GM18520 (cell line): ENCODE measurements at regions not wholly inside any gene's neighbourhood (a gene's known extent, or its start where the extent isn't known, plus 50 kb on each side); places are given as distances from the start of the nearest gene placed in this dataset.
"Not testable (repeated sequence)": the region's sequence is repeated elsewhere in the genome, so short reads cannot be mapped to it uniquely, and the experiment has no call there.

Experiments used
- ATAC-seq: cut with Tn5 transposase; IDR thresholded peaks from one replicate; pipeline ENCODE4 v1.9.1; 2021; ENCODE audit not compliant: unreplicated experiment

DNA sequence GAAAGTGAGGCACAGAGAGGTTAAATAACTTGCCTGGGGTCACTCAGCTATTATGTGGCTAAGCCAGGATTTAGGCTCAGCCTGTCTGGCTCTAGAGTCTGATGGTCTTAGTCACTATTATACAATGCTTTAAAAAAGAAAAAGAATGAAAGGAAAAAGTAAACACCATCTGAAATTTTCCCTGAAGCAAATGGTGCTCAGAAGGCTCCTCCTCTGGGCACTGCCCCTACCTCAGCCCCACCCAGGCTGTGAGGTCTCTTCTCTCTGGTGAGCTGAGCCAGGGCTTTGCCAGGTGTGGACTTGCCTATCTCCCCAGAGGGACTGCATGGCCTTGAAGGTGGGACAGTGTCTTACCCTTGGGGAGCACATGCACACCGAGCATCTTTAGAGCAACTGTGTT lies 117.5 kb upstream of the DYRK2 start:
- no peak for ATAC-seq

DNA sequence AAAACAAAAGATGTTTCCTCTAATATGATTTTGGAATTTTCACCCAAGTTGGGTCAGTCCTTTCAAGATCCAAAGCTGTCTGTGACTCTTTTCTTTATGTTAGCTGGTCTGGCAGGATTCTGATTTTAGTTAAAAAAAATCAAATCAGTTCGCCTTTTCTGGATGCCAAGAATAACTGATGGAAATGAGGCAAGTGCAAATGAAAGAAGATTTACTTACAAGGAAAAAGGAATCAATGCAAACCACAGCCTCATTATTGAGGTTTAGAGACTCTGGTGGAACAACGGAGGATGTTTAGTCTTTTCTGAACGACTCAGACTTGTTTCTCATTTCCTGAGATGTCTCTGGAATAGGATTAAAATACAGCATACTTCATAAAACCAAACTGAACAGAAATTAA lies 117.0 kb upstream of the DYRK2 start:
- no peak for ATAC-seq

DNA sequence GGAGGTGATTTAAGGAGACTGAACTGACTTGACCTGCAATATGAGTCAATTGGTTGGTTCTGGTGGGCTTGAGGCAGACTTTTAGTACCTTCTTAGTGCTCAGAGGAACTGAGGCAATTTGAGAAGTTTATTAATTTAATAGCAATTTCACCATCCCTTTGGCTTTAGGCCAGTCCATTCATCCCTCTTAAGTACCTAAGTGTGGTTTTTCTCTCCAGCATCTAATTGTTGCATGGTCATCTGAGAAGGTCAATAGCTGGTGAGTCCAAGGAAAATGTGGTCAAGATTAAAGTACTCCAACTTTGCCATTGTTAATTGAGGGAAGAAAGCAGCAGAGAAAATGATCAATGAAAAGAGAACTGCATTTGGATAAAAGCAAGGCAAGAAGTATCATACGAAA lies 115.4 kb upstream of the DYRK2 start:
- no peak for ATAC-seq

DNA sequence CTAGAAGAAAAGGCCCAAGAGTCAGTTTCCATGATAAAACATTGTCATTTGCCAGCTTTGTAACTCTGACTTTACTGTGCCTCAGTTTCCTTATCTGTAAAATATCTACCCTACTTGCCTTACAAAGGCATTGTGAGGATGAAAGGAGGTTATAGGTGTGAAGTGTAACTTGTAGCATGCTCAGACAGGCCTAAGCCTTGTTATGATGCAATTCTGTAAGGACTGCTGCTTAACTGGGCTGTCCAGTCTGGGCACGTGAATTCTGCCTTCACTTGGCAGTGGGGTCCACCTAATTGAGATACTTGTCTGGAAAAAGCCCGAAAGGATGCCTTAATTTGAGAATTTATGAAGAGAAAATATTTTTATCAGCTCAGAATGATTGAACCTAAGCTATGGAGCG lies 114.5 kb upstream of the DYRK2 start:
- ATAC-seq, result no peak

DNA sequence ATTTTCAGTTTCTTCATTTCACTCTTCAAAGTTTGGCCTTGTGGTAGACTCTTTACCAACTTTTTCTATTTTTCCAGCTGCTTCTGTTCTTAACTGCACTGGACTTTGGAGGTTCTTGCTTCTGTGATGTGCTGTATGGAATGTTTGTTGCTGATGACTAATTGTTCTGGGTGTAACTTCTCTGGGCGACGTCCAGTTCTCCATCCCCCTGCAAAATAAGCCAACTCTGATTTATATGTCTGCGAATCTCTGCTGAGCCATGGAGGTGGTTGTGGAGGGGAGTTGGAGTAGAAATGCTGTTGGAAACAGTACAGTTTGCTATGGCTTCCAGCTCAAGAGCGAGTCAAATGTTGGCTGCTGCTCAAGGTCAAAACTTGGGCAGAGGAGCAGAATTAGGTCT lies 113.9 kb upstream of the DYRK2 start:
- no peak for ATAC-seq

DNA sequence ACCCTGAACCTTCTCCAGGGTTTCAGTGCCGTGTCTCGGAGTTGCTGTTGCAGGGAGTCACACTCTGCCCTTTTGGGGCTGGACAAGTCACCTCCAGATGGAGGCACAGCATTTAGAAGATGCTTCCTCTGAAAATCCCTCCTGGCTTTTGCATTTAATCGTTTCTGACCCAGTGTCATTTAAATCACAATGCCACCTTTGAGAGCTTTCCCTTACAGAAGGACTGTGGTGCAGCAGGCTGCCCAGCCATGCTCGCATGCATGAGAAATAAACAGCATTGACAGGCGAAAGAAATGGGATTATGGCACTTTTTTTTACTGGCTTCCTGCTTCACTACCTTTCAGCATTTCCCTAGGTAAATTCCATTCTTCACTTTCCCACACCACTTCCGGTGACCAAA lies 113.4 kb upstream of the DYRK2 start:
- ATAC-seq, result no peak

DNA sequence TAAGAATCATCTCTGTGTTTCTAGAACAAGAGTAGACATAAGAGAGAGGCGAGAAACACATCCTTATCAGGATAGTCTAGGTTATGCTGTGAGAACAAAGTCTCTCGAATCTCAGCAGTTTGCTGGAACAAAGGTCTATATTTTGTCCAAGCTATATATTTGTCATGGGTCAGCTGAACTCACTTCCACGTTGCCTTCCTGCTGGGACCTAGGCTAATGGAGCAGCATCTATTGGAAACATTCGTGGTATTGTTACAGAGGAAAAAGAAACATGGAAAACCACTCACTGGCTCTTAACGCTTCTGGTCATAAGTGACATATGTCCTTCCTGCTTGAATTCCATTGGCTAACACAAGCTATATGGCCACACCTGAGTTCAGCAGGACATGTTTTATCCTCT lies 112.6 kb upstream of the DYRK2 start:
- ATAC-seq, result no peak

DNA sequence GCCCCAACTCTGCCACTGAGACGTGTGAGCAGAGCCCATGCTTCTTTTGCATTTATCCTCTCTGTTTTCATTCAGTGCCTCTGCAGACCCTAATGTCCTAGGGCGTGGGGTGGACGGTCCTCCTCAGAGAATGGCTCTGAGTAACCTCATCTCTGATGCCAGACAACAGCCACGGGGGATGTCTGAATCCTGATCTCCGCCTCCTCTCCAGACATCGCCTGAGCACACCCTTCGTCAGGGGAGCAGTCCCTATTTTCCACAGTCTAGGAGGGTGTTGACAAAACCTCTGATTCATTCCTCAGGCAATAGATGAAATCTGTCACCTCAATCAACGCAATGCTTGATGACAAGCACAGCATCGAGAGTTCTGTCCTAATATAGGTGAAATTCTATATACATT lies 109.2 kb upstream of the DYRK2 start:
- no peak for ATAC-seq

DNA sequence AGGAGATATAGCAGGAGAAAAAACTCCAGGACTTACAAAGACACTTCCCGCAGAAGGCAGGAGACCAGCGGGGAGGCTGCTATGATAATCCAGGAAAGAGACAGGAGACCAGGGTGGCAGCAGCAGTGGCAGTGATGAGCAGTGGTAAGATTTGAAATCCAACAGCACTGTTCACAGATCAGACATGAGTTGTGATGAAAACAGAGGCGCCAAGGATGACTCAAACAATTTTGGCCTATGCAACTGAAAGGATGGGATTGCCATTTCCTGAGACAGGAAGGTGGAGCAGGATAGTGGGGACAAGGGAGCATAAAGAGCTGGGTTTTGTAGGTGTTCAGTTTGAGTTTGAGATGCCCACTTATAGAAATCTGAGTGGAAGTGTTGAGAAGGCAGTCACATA lies 108.6 kb upstream of the DYRK2 start:
- ATAC-seq, result no peak

DNA sequence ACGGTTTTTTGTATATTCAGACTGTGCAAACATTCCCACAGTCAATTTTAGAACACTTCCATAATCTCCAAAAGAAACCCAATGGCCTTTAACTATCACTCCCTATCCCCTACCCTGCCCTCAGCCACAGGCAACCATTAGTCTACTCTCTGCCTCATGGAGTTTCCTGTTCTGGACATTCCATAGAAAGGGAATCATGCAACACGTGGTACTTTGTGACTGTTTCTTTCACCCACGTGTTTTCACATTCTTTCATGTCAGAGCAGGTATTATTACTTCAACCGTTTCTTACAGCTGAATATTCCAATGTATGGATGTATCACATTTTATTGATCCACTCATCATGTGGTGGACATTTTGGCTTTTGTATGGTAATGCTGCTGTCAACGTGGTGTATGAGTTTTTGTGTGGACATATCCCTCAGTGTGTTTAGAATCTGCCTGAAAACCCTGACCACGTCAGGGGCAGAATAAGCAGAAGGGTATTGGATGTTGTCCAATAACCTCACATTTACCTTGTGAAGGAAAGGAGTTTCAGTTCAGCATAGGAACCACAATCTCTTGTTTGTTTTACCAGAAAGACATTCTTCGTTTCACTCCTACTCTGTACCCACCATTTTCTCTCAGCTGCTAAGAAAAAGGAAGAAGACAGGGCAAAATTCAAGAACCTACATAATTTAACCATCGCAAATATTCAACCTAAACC lies 107.5 kb upstream of the DYRK2 start:
- ATAC-seq, result peak; percentile 58

DNA sequence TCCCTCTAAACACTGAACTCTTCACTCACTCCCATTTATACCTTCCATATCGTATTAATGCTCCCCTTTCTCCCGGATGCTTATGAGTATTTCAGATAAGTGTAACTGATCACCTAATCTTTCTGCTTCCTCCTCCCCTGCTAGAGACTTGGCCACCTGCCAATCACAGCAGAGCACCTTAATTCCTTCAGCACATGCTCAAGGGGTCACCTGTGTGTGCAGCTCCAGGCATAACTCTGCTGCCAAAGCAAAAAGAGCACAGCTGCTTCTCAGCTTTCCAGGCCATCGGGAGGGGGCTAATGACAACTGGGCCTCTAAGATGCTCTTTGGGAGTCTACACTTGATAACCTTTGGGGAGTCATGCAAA lies 106.9 kb upstream of the DYRK2 start:
- no peak for ATAC-seq

DNA sequence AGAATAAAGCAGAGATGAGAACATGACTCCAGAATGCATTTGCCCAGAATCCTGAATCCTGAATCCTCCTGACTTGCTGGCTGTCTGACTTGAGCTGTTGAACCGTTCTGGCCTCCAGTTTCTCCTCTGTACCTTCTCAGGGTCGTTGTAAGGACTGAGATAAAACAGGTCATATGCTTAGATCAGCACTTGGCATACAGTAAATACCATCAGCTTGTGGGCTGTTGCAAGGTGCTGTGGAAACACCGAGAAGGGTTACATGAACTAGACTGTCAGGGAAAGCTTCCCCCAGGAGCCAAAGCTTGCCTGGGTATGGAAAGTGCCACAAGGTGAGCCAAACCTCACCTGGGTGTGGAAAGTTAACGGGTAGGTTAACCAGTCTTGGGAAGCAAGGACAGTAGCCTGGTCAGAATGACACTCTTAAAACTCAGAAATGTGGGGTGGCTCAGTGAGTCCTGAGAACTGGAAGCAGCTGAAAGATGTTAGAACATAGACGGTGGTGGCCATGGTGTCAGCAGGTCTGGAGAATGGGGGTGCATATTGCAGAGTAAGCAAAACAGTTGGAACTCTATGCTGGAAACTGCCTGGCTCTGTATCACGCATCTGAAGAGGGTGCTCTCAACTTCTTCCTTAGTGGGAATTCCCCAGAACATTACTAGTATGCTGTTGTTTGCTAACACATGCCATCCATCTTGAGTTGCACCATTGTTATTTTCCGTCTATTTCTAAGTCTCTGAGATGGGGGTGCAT lies 105.3 kb upstream of the DYRK2 start:
- no peak for ATAC-seq

DNA sequence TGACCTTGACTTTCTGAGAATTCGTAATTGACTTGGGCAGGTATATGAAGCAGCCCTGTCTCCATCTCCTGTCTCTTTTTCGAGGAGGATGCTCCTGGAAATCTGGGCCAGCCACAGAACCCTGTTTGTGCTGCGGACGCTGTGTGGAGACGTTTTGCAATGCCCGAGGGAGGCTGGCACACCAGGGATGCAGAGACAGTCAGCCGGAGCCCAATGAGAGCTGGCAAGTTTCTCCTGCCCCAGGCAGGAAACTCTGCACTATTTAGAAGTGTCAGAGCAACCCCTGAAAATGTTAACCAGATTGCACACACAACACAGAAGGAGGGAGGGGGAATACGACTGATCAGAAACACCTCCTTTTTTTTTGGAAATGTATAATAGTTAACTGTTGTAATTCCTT lies 103.2 kb upstream of the DYRK2 start:
- no peak for ATAC-seq

DNA sequence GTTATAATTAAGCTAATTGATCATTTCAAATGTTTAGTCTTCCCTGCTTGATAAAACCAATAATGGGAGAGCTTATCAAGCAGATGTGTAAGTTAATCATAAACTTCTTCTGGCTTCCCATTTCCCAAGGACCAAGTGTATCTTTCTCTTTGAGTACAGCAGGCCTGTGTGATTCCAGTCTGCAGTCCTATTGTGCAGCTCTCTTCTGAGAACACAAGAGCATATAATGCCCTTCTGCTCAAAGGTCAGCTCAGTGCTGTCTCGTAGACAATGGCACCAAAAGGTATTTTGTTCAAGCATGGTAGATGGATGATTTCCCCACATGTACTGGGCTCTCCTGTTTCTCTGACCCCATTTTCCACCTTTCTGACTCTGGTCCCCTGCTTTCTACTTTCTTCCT lies 101.8 kb upstream of the DYRK2 start:
- ATAC-seq, result no peak

DNA sequence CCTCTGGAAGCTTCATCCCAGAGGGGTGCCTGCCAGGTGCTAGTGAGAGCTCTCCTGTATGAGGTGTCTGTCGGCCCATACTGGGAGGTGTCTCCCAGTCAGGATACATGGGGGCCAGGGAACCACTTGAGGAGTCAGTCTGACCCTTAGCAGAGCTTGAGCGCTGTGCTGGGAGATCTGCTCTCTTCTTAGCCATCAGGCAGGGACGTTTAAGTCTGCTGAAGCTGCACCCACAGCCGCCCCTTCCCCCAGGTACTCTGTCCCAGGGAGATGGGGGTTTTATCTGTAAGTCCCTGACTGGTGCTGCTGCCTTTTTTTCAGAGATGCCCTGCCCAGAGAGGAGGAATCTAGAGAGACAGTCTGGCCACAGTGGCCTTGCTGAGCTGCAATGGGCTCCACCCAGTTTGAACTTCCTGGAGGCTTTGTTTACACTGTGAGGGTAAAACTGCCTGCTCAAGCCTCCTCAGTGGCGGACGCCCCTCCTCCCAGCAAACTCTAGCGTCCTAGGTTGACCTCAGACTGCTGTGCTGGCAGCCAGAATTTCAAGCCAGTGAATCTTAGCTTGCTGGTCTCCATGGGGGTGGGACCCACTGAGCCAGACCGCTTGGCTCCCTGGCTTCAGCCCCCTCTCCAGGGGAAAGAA lies 93.3 kb upstream of the DYRK2 start:
- ATAC-seq, result not testable (repeated sequence)

DNA sequence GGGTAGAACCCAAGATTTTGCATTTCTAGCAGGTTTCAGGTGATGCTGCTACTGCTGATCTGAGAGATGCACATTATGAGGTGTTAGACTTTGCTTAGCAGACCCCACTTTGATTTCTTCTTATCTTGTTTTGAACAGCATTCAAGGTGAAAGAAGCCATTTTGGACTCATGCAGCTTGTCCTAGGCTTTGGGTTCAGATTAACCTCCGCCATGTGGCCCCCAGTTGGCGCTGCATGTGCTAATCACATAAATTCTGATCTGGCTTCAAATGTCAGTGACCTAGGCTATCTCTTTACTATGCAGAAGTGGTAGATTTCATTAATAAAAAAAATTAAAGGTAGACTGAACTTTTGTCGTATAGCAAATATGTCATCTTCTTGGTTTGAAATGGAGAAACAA lies 89.8 kb upstream of the DYRK2 start:
- no peak for ATAC-seq

DNA sequence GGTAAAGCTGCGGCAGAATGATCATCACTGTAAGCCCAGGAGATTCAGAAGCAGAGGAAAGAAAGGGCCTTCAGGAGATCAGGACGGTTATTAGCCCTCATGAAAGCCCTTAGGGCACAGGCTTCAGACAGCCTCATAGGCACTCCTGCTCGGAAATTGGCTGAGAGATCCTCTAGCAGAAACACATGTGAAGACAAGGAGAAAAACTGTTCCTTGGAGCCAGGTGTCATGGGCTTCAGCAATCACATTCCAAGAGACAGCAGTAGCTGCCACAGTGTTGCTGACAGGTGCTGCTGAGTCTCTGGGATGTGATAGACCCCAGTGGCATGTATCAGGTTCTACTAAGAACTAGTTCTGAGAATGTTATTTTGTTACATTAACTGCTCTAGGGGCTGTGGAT lies 88.8 kb upstream of the DYRK2 start:
- ATAC-seq, result no peak

DNA sequence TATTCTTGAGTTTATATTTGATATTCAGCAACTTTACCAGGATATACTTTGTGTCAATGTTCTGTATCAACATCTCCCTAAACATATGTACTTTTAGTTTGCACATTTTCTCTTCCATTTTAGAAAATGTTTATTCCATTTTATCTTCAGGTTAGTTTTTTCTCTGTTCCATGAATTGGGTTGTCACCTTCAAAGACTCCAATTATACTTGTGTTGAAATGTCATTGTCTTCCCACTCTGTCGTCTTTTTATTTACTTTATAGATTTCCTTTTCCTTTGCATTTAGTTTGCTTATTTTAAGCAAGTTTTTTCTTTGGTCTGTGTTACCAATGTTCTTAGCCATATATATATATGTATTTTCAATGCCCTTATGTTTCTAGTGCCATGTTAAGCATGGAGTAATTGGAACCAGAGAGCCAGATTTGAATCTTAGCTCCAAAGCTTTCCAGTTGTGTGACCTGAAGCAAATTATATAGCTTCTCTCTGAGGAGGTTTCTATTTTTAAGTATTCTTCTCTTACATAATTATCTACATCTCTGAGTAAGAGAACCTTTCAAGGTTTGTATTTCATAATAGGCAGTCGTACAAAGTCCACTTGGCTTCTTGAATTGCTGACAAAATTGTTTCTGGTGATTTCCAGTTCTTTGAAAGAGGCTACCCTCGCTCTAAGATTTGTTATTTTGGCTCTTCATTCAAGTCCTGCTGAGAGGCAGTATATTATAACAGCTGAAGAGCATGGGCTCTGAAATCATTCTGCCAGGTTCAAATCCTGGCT lies 85.8 kb upstream of the DYRK2 start:
- no peak for ATAC-seq

DNA sequence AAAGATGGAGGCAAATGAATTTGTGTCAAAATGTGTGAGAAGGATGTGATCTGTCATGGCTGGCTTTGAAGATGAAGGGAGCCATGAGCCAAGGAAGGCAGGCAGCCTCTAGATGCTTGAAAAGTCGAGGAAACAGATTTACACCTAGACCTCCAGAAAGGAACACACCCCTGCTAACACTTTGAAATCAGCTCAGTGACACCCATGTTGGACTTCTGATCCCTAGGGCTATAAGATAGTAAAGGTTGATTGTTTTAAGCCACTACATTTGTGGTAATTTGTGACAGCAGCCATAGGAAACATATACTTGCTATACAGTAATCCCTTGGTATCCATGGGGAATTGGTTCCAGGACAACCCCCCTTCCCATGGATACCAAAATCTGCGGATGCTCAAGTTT lies 80.5 kb upstream of the DYRK2 start:
- no peak for ATAC-seq

DNA sequence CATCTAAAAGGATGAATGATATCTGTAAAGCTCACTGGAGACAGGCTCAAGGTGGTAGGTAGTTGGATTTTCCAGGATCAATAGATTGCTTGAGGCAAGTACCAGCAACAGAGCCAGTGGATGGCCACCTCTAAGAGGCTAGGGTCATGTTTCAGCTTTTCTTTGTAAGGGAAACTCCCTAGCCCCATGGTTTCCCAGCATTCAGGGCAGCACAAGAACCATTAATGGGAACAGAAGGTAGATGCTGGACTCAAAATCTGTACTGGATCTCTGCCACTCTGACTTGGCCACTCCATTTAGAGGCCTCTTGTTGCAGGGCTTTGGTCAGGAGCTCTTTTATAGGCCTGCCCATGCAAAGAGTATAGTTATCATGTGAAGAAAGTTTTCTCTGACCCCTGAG lies 76.1 kb upstream of the DYRK2 start:
- ATAC-seq, result no peak

DNA sequence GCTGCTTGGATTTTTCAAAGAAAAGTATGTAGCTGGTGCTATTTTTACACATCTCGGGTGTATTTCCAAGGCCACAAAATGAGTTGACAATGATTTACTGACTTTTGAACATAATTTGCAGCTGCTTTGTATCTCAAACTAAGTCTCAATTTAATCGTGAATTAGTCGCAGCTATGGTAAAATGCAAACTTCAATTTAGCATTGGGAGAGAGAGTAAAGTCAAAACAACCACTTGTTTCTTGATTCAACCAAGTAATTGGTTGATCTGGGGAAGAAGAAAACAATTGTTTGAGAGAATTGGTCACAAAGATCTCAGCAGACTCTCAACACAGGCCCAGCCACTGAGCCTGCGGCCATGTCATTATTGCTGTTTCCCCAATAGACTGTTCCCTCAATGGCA lies 75.0 kb upstream of the DYRK2 start:
- ATAC-seq, result no peak
